ENCODE measurements at regions not wholly inside any gene's neighbourhood (a gene's known extent, or its start where the extent isn't known, plus 50 kb on each side); places are given as distances from the start of the nearest gene placed in this dataset.

DNA sequence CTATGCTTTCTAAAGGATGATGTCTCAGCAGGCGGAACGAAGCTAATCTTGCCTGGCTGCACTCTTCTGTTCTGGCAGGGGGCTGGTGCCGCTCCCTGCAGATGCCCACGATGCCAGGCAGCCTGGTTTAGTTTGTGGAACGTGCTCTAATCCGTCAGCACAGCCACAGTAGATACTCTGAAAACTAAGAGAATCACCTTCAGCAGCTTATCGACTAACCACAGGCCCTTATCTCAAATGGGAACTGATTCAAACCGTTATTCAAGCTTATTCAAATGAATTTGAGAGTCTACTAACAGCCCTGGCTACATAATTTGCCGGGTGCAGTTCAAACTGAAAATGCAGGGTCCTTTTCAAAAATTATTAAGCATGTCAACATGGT is 246.6 kb upstream of the ANKRD55 start:
- DNase-seq: no peak

DNA sequence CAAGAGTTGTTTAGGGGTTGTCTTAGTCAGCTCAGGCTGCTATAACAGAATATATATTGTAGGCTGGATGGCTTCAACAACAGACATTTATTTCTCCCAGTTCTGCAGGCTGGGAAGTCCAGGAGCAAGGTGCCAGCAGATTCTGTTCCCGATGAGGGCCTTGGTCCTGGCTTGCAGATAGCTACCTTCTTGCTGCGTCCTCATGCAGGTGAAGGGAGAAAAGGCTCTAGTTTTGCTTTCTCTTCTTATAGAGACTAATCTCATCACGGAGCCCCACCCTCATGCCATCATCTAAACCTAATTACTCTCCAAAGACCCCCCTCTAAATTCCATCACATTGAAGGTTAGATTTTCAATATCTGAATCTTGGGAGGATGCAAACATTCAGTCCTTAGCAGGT is 246.0 kb upstream of the ANKRD55 start:
- no peak for DNase-seq

DNA sequence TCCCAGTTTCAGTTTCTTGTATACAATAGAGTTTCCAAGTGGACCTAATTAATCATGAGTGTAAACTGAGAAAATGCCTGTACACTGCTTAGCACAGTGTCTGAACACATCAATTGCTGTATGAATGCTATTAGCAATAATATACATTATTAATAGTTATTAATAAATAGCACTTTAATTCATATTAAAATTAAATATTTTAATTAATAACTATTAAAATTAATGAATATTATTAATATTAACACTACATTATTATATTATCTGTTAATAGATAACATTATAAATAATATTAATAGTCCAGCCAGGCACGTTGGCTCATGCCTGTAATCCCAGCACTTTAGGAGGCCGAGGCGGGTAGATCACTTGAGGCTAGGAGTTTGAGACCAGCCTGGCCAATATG is 244.9 kb upstream of the ANKRD55 start:
- DNase-seq: no peak

DNA sequence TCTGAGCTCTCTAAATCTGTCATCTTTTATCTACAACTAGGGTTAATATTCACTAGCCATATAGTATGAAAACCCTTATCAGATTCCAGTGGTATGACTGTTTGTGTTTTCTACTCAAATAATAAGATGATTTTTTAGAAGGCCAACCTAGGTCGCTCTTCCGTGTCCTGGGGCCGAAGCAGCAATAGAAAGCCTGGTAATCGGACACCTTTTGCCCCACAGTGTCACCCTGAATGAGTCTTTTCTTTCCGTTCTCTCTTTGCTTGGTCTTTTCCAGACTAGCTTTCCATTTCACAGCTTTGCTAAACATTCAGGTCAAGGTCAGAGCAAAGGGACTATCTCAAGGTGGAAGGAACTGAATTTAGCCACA is 243.3 kb upstream of the ANKRD55 start:
- DNase-seq: no peak

DNA sequence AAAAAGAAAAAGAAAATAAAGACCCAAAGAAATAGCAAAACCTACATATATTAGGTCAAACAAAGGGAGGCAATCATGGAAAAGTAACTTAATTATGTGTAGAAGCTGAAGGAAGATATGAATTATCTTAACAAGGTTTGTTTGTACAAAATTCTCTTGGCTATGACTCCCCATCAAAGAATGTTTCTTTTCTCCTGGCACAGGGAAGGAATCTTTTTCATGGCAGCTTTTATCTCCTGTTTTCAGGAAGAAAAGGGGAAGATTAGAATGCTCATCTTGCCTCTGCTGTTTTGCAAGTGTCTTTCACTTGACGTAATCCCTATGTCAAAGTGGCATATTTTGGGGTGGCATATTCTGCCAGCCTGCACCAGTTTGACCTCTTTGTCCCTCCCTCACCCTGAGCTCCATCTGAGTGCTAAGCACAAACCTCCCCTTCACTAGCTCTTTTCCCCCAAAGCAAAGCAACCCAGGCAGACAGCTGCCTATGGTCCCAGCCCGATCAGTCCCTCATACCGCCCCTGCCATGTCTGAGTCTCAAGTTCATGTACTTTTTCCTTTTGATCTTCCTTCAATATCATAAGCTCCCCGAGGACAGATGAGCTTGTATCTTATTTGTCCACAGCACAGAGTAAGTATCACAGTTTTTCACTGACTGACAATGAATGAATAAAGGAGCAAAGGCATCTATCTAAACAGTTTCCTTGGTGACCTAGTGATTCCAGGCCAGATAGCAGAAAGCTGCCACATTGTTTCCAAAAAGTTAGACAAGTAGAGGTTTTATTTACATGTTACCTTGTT is 242.8 kb upstream of the ANKRD55 start:
- no peak for DNase-seq

DNA sequence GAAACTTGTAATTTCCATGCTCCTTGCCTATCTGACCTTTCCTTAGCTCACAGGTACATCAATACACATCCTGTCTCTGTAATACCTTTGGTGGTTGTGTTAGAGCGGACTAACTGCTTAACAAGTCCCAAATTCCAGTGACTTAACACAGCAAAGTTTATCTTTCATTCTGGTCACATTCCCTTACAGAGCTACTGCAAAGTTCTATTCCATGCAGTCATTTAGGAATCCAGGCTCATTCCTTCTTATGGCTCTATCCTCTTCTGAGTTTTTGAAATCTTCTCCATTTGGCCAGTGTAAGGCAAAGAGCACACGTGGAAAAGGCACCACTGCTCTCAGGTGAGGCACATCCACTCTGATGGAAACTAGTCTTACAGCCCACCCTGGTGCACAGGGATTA is 238.6 kb upstream of the ANKRD55 start:
- DNase-seq: no peak

DNA sequence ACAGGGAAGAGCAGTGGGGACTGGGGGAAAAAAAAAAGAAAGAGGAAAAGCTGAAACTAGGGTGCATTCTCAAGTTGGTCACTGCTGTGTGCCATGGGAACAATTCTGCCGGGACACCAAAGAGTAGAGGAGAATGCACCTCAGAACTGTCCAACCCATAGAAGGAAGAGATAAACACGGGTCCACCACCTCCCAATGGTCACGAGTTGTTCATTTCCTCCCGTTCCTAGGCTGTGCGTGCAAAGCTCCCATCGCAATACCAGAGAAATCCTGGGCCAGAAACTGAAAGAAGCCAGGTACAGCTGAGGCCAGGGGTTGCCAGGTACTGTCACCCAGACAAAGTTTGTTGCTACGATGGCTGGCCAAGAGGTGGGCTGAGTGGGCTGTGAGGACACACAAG is 236.9 kb upstream of the ANKRD55 start:
- DNase-seq: no peak

DNA sequence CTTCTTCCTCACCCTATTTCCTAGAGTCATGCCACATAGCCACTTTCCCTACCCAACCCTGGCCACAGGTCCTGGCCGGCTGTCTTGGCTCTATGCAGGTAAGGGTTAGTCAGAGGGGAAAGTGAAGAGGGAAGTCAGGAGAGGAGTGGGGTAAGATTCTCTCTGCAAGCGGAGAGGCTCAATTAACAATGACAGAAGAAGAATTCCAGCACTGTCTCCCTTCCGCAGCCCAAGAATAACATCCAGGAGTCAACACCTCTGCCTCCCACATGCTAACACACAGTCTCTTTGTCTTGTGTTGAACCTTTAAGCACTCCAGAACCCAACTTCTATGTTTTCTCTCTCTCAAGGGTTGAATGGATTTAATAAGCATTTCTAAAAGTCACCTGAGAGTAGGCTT is 235.1 kb upstream of the ANKRD55 start:
- no peak for DNase-seq

DNA sequence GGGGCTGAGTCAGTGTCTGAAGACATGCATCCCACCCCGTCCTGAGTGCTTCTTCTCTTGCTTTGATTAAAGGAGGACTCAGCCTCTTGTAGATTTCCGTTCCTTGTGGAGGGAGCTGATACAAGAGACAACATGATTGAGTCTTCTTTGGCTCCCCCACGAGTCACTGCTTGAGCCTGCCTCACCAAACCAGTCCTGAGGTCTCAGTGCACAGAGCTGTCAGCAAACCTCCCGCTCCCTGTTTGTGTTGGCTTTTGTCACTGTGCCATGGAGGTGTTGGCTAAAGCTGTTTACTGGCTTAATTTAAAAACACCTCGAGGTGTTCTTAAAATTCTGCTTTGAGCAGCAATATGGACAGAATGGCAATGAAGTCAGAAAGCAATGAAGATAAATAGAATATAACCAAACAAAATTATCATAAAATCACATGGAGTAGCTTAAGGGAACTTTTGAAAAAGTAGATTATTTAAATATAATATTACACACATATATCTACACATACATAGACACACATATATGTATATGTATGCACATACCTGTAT is 234.1 kb upstream of the ANKRD55 start:
- DNase-seq: no peak

DNA sequence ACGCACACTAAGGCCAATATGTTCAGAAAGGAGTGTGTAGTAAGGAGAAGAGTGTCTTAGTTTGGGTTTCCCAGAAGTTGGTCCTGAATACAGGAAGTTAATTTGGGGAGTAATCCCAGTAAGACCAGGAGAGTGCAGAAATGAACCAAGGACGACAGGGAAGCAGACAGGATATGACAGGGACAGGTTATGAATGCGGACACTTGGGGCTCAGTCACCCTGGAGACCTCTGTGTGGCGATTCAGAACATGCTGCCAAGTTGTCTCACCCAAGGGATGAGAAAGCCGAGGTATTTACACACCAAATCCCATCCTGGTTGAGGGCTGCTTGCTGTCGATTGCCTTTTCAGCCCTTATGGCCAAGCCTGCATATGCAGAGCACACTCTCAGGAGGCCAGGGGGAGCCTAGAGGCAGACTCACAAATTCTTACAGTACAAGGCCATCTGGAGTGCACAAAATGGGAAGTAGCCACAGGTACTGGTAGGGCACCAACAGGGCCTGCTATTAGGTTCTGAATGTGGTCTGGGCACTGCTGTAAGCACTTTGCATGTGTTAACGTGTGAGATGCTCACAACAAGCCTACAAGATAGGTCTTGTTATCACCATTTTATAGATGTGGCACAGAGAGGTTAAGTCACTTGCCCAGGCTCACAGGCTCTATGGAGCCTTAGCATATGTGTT is 233.1 kb upstream of the ANKRD55 start:
- DNase-seq: no peak

DNA sequence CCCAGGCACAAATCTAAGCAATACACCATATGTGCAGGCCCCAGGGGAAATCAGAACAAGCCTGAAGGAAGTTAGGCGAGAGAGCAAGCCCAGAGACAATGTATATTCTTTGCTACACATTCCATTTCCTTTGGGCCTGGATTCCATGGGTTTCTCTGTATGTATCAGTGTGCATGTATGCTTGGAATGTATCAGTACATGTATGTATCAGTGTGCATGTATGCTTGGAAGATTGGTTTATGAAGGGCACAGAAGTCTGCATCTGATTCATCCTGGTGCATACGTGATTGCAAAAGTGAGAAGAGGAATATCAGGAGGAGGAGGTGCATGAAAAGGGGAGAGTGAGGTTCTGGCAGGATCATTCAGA is 232.6 kb upstream of the ANKRD55 start:
- no peak for DNase-seq

DNA sequence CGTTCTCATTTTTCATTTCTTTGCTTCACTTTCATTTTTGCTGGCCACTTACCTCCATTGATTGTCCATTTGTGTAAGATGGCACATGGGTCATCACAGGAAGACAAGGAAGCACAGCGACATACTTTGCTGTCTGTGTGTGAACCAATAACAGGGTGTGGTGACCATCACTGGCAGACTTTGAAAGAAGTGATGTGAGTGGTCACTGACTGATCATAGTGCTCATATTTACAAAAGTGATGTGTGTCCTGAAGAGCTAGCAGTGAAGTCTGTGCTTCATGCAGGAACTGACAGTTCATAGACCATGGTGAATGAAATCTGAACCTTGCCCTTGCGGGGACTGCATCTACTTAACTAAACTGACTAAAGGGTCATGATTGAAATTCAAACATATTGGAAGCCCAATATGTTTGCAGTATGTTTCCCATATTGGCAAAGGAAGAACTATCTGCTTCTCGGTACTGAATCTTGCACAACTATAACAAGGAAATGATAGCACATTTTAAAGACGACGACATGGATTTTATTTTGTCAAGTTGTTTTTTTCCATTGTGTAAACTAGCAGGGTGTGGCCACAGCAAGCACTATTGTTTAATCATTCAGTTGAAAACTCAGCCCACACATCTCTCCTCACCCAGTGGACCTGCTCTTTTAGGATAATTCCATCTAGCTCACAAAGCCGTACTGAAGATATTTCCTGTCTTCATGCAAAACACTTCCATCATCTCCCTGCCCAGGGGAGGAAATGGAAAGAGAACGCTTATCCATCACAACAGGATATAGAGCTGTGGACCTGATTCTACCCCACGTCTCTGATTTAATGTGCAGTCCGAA is 232.0 kb upstream of the ANKRD55 start:
- no peak for DNase-seq

DNA sequence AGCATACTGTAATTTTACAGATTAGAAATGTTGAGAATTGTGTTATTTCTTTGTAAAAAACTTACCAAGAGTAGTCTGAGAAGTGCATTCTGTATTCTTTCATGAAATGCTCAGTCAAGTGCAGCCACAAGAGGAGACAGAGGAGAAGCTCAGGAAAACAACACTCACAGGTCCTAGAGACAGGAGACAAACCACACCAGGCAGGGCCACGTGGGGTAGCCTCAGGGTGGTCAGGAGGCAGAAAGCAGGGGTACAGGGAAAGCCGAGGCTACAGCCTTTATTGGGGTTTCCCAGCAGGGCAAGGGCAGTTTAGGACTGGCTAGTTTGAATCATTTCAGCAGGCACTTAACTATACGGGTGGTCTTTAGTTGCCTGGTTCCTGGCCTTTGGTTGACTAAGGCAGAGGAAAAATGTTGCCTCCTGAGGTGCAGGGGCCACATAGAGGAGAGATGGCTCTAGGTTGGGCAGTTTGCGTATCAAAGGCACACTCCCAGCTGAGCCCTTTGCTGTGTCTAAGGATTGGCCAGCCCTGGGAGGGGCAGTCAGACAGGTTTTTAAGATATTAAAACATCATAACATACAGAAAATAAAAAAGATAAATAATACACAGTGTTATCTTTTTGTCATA is 230.9 kb upstream of the ANKRD55 start:
- DNase-seq: no peak

DNA sequence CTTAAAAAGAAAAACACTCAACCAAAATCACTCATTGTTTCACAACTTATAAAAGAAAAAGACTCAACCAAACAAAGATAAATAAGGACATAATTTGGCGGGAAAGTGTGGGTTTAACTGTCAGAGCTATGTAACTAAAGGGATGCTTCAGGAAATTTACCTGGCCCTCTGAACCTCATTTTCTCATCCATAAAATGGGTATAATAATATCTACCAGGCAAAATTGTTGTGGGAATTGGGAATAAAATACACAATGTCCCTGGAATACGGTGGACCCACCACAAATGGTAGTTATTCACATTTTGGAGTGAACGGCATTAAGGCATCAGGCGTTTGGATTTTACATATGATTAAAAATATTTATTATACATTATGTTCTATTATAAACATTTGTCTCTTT is 228.5 kb upstream of the ANKRD55 start:
- DNase-seq: no peak

DNA sequence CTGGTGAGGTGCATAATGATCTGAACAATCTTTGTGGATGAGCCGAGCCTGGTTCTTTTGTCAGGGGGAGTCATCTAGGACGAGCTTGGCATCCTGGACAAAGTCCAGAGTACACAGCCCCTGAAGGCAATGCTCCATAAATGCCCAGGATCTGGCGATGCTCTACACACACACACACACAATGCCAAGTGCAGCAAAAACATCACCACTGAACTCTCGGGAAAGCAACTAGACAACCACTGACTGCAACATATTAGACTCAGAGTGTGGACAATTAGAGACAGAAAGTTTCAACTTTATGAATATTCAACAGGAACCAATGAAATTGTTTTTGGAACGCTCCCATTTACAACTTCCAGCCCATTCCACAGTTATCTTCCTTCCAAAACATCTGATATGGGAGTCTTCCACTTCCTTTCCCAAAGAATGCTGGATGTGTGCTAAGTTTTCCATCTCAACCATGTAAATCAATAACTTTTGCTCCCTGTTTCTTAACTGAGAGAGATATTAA is 227.6 kb upstream of the ANKRD55 start:
- DNase-seq: no peak

DNA sequence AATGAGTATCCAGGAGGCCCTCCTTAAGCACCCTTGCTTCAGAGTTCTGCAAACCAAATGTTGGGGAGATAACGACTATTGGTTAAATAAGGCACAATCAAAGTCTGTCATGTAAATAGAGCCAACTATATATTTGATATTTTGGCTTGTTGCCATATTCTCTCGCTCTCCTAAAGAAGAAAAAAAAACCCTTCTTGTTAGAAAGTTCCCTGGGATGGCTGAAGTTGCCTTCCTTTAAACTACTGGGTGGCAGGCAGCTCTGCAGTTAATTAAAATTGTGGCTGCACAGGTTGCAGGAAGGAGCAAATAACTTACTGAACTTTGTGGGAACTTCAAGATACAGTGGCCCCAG is 227.0 kb upstream of the ANKRD55 start:
- DNase-seq: no peak

DNA sequence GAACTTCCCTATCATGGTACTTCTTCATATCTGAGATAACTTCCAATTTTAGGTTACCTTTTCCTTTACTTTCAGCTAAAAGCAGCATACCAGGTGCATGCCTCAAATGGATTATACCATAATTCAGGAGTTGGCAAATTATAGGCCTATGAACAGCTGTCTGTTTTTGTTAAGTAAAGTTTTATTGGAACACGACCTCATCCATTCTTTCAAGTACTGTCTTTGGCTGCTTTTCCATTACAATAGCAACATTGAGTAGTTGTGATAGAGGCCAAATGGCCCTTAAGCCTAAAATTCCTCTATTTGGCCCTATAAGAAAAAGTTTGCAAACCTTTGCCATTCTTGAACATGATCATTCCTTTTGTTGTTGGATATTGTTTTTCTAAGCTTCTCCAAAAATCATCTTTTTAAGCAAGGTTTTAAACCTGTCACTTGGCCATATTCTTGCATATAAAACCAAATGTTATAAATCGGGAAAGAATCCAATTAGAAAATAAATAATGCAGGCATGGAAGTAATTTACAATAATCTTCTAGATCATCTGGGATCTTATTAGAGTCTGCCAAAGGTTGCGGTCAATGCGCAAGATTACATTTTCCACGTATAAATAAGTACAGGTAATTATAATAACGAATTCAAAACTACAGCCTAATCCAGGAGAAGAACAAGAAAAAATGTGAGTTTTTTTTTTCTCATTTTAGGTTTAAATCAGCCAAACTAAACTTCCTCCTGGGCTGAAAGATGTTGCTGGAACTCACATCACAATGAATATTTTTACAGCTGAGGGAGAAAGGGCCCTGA is 226.5 kb upstream of the ANKRD55 start:
- DNase-seq: no peak

DNA sequence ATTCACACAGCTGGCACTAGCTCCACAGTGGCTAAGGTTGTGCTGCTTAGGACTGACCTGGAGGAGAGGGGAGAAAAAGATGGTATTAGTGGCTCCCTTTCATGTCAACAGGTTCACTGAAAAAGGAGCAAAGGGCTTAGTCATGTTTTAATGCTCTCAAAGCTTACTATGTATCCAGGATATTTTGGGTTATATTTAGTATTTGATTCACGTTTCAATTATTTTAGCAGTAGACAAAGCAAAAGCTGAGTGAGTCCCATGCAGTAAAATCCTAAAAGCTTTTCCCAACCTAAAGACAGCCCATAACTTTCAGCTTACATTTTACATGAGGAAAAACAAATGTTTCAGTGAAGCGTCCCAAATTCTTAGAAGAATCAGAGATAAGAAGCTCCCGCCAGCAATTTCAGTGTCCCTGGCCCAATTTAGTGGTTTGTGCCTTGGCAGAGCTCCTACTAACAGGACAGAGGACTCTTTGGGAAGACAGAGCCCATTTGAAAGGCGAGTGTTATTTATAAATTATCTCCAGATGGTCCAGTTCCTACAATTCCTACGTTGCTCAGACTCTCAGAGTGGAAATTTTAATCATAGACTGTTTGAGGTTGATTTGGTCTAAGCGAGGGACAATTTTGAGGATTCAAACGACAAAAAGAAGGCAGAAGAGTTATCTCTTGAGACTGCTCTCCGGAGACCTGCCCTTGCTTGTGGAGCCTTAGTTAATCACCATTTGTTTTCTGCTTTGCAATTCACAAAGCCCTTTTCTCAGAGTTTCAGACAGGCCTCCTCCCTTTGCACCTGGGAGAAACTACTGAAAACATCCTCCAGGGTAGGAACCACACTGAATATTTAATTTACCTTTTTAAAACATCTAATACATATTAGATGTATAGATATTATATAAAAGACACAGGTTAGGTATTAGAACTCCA is 225.0 kb upstream of the ANKRD55 start:
- no peak for DNase-seq

DNA sequence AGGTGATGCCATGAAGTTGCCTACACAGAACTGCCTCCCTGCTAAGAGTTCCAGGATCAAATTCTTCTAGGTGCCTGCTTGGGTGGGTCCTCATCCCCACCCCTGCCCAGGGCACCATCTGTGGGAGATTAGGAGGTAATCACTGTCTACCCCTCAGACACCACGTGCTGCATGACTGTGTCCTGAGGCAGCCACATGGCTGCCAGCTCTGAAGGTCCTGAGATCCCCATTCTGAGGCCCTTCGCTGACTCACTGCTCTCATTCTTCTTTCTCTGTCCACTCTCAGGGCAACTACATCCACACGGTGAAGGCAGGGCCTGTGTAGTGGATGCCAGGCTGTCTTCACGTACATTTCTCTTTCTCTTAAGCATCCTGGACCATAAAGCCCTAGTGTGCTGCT is 222.9 kb upstream of the ANKRD55 start:
- no peak for DNase-seq

DNA sequence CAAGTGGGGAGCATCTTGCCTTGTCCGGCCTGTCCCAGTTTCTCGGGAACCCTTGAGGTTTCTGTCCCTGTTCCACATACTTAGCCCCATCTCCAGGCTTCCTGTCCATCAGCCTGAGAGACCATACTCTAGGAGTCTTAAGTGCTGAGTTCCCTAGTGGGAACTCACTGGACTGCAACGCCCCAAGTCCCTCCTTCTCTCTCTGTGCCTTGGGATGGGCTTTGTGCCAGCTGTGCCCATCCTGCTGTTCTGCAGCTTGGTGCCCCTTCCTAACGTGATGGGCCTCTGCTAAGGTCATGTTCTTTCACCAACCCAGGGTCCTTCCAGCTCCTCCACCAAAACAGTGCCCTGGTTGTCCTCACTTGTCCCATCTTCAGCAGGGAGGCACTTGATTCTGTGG is 222.3 kb upstream of the ANKRD55 start:
- DNase-seq: no peak

DNA sequence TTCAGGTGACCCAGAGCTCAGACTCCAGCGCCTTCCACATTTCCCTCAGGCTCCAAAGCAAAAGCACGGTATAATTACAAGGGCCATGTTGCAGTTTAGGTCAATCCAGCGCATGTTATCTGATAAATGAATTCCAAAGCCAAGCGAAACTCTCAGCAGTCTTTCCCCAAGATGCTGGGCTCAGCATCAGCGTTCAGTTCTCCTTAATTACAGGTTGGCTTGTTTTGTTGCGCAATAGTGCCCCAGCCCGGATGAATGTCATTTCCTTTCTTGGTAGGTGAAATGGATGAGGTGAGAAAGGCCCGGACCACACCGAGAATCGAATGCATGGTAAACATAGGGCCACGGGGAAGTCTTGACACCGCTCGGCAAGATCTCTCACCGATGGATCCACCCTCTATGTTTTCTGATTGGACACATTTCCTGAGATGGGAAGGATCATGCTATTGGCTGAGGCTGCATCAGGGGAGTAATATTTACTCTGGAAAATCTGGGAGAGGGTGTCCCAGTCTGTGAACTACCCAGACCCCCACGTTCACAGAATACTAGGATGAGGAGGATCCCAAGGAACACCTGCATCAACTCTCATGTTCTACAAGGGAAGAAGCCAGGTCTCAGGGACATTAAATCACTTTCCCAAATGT is 221.2 kb upstream of the ANKRD55 start:
- no peak for DNase-seq
